WTC11 (cell line): ENCODE measurements at regions not wholly inside any gene's neighbourhood (a gene's known extent, or its start where the extent isn't known, plus 50 kb on each side); places are given as distances from the start of the nearest gene placed in this dataset.

Source experiments
- CBFB ChIP-seq: sonication (generic); formaldehyde crosslinking; IDR thresholded peaks from 2 replicates; pipeline ENCODE4 v1.8.1; 2022; ENCODE audit warnings: mild to moderate bottlenecking, low read depth, missing genetic modification reagents
- ERG ChIP-seq: fragments of 250-450 bp; sonication (Bioruptor Pico); IDR thresholded peaks from 2 replicates; pipeline ENCODE4 v1.8.0; 2021; ENCODE audit warnings: mild to moderate bottlenecking
- IRF1 ChIP-seq: sonication (generic); formaldehyde crosslinking; IDR thresholded peaks from 2 replicates; pipeline ENCODE4 v1.8.0; 2023; ENCODE audit warnings: missing genetic modification reagents
- ZSCAN18 ChIP-seq: fragments of 250-450 bp; sonication (Bioruptor Pico); IDR thresholded peaks from 2 replicates; pipeline ENCODE4 v2.1.2; 2022; ENCODE audit warnings: mild to moderate bottlenecking, moderate library complexity
- TF ChIP-seq, protein P1 (sequence below): fragments of 200-600 bp; IDR thresholded peaks from 2 replicates; pipeline ENCODE4 v1.8.0; 2022; ENCODE audit warnings: antibody characterized with exemption

- TF ChIP-seq ERG (CRISPR knock-in tag): no peak
- TF ChIP-seq, protein P1, sequence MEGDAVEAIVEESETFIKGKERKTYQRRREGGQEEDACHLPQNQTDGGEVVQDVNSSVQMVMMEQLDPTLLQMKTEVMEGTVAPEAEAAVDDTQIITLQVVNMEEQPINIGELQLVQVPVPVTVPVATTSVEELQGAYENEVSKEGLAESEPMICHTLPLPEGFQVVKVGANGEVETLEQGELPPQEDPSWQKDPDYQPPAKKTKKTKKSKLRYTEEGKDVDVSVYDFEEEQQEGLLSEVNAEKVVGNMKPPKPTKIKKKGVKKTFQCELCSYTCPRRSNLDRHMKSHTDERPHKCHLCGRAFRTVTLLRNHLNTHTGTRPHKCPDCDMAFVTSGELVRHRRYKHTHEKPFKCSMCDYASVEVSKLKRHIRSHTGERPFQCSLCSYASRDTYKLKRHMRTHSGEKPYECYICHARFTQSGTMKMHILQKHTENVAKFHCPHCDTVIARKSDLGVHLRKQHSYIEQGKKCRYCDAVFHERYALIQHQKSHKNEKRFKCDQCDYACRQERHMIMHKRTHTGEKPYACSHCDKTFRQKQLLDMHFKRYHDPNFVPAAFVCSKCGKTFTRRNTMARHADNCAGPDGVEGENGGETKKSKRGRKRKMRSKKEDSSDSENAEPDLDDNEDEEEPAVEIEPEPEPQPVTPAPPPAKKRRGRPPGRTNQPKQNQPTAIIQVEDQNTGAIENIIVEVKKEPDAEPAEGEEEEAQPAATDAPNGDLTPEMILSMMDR: no peak
- no peak for TF ChIP-seq CBFB
- TF ChIP-seq ZSCAN18 (CRISPR knock-in tag): no peak
- TF ChIP-seq IRF1 (CRISPR knock-in tag): no peak
These were observed 1398.4 kb downstream of the ARAP2 start for GRCh38 chr4:34845926-34846325.
